IPS-18c (cell line): ENCODE measurements at regions not wholly inside any gene's neighbourhood (a gene's known extent, or its start where the extent isn't known, plus 50 kb on each side); places are given as distances from the start of the nearest gene placed in this dataset.

Experiments
- H3K4me3 ChIP-seq: 2 replicates; pipeline ENCODE4 v1.7.0; 2013; ENCODE audit warnings: low read depth, mild to moderate bottlenecking, low read length, moderate library complexity; ENCODE audit not compliant: insufficient read depth
- H3K9me3 ChIP-seq: one replicate; pipeline ENCODE4 v1.6.1; 2013; ENCODE audit warnings: mild to moderate bottlenecking, low read length, moderate library complexity; ENCODE audit not compliant: control insufficient read depth, insufficient read depth

GRCh38 chr1:59015708-59016107, 231.9 kb upstream of the JUN start:
- H3K4me3 ChIP-seq = no peak overlapping the region
- H3K9me3 ChIP-seq = no peaks in the 10 kb centered on the region

- Histone ChIP-seq H3K9me3 (no peaks in the 10 kb centered on the region), H3K4me3 (no peak overlapping the region)
These were observed 232.5 kb upstream of the JUN start for GRCh38 chr1:59016390-59016789.

- H3K9me3 ChIP-seq = no peaks in the 10 kb centered on the region
These were observed 233.8 kb upstream of the JUN start for GRCh38 chr1:59017501-59018231.

GRCh38 chr1:59018446-59018845, 234.6 kb upstream of the JUN start:
- no peak overlapping the region for H3K4me3 ChIP-seq
- no peaks in the 10 kb centered on the region for H3K9me3 ChIP-seq

More at GRCh38 chr1:59017501-59018231, 233.8 kb upstream of the JUN start:
- no peak overlapping the region for H3K4me3 ChIP-seq

- H3K4me3 ChIP-seq = no peak overlapping the region
- H3K9me3 ChIP-seq = no peaks in the 10 kb centered on the region
These were observed 235.0 kb upstream of the JUN start for GRCh38 chr1:59018860-59019259.

- no peak overlapping the region for H3K4me3 ChIP-seq
- no peaks in the 10 kb centered on the region for H3K9me3 ChIP-seq
These were observed 236.5 kb upstream of the JUN start for GRCh38 chr1:59020151-59020997.

GRCh38 chr1:59022199-59022598, 238.4 kb upstream of the JUN start:
- H3K4me3 ChIP-seq = no peak overlapping the region
- H3K9me3 ChIP-seq = no peaks in the 10 kb centered on the region

- no peak overlapping the region for H3K4me3 ChIP-seq
These were observed 239.0 kb upstream of the JUN start for GRCh38 chr1:59022799-59023198.

GRCh38 chr1:59025201-59025600, 241.4 kb upstream of the JUN start:
- Histone ChIP-seq H3K9me3 (no peaks in the 10 kb centered on the region), H3K4me3 (no peak overlapping the region)

More at GRCh38 chr1:59022799-59023198, 239.0 kb upstream of the JUN start:
- no peaks in the 10 kb centered on the region for H3K9me3 ChIP-seq

- no peak overlapping the region for H3K4me3 ChIP-seq
- no peaks in the 10 kb centered on the region for H3K9me3 ChIP-seq
These were observed 242.1 kb upstream of the JUN start for GRCh38 chr1:59025898-59026426.

GRCh38 chr1:59026472-59026948, 242.7 kb upstream of the JUN start:
- Histone ChIP-seq H3K9me3 (no peaks in the 10 kb centered on the region), H3K4me3 (no peak overlapping the region)

GRCh38 chr1:59027177-59027576, 243.3 kb upstream of the JUN start:
- no peaks in the 10 kb centered on the region for H3K9me3 ChIP-seq
- H3K4me3 ChIP-seq = no peak overlapping the region

- Histone ChIP-seq H3K9me3 (no peaks in the 10 kb centered on the region), H3K4me3 (no peak overlapping the region)
These were observed 244.2 kb upstream of the JUN start for GRCh38 chr1:59028048-59028447.

- no peaks in the 10 kb centered on the region for H3K9me3 ChIP-seq
- no peak overlapping the region for H3K4me3 ChIP-seq
These were observed 245.7 kb upstream of the JUN start for GRCh38 chr1:59029411-59030167.

- Histone ChIP-seq H3K4me3 (no peak overlapping the region), H3K9me3 (no peaks in the 10 kb centered on the region)
These were observed 248.4 kb upstream of the JUN start for GRCh38 chr1:59032228-59032627.

- no peaks in the 10 kb centered on the region for H3K9me3 ChIP-seq
These were observed 249.9 kb upstream of the JUN start for GRCh38 chr1:59033761-59034160.

GRCh38 chr1:59034925-59035324, 251.1 kb upstream of the JUN start:
- Histone ChIP-seq H3K4me3 (no peak overlapping the region), H3K9me3 (no peaks in the 10 kb centered on the region)

More at GRCh38 chr1:59033761-59034160, 249.9 kb upstream of the JUN start:
- no peak overlapping the region for H3K4me3 ChIP-seq
